Adrenal gland (tissue), 5 donors: ENCODE measurements at regions not wholly inside any gene's neighbourhood (a gene's known extent, or its start where the extent isn't known, plus 50 kb on each side); places are given as distances from the start of the nearest gene placed in this dataset.

Experiments used
- CTCF ChIP-seq, 6 experiments: fragments of 450-650 bp in 4 of 6; fragments of 200-600 bp in 2 of 6; sonication (generic) in 1 of 6; IDR thresholded peaks; 1 replicate in 5 of 6; 2 replicates in 1 of 6; pipeline versions ENCODE4 v1.5.1 to v1.8.0; 2016 to 2021; ENCODE audit warnings: antibody characterized with exemption in 6 of 6, mild to moderate bottlenecking in 2 of 6, moderate library complexity in 1 of 6
- POLR2A ChIP-seq, 2 donors: fragments of 450-650 bp; IDR thresholded peaks; one replicate each; pipeline ENCODE4 v1.6.1; 2017; ENCODE audit warnings: antibody characterized with exemption in 2 of 2, mild to moderate bottlenecking in 2 of 2, moderate library complexity in 1 of 2
- donor health status: DM: no; HTN: no; CAD: no.

- no peak for TF ChIP-seq CTCF (IDR thresholded peaks at IDR 0.05)
- TF ChIP-seq POLR2A (IDR thresholded peaks at IDR 0.05), result no peak
Measured at GRCh38 chr9:706073-706472, 135.4 kb upstream of the DMRT1 start.
